Panc1 (cell line): ENCODE measurements at regions not wholly inside any gene's neighbourhood (a gene's known extent, or its start where the extent isn't known, plus 50 kb on each side); places are given as distances from the start of the nearest gene placed in this dataset.

Experiments used
- ATAC-seq: fragments of 200-7000 bp; cut with Tn5 transposase; 2 replicates; pipeline ENCODE4 v1.9.1; 2020; ENCODE audit warnings: mild to moderate bottlenecking, moderate library complexity
- BruUV-seq: library from RNA; stranded (reverse); fragments of 400-500 nt; replicated peaks from 2 replicates; lab custom pipeline; 2021; lab: Mats Ljungman, UMichigan
- CTCF ChIA-PET: fragments of 300-600 bp; sonication (Branson Sonifier 250); formaldehyde crosslinking; loops from one replicate; lab custom pipeline; 2022; ENCODE audit warnings: antibody characterized with exemption; lab: Charles Lee
- POLR2A ChIA-PET: fragments of 300-600 bp; sonication (Branson Sonifier 250); formaldehyde crosslinking; loops from one replicate; lab custom pipeline; 2022; ENCODE audit warnings: antibody characterized with exemption; lab: Charles Lee
- DNase-seq: peaks from one replicate; pipeline ENCODE4 v3.0.0-alpha.2; 2010; ENCODE audit warnings: low read depth, low spot score
- H3K27ac ChIP-seq: 2 replicates; pipeline ENCODE4 v1.5.1; 2011; ENCODE audit warnings: mild to moderate bottlenecking, low read length, inconsistent platforms
- H3K27me3 ChIP-seq: fragments of 200-500 bp; sonication (Bioruptor generic); 2 replicates; pipeline ENCODE4 v1.6.0; 2014; ENCODE audit warnings: low read length, inconsistent platforms; ENCODE audit not compliant: control insufficient read depth, insufficient read depth
- H3K36me3 ChIP-seq: fragments of 200-500 bp; sonication (Bioruptor generic); 2 replicates; pipeline ENCODE4 v1.5.1; 2014; ENCODE audit warnings: inconsistent platforms, mild to moderate bottlenecking, low read length, moderate library complexity; ENCODE audit not compliant: control insufficient read depth, insufficient read depth
- H3K4me1 ChIP-seq: 2 replicates; pipeline ENCODE4 v1.5.1; 2011; ENCODE audit warnings: inconsistent platforms, mild to moderate bottlenecking, low read length, moderate library complexity; ENCODE audit not compliant: control insufficient read depth, insufficient read depth
- H3K4me3 ChIP-seq, 2 experiments: 2 replicates each; pipeline ENCODE4 v1.5.1; 2011 to 2012; ENCODE audit warnings: low read depth in 2 of 2, low read length in 2 of 2, mild to moderate bottlenecking in 2 of 2, inconsistent platforms in 1 of 2, moderate library complexity in 1 of 2
- H3K9me3 ChIP-seq: fragments of 200-500 bp; sonication (Bioruptor generic); 2 replicates; pipeline ENCODE4 v1.5.1; 2014; ENCODE audit warnings: low read depth, mild to moderate bottlenecking, inconsistent platforms, low read length, moderate library complexity; ENCODE audit not compliant: control insufficient read depth, insufficient read depth
- POLR2AphosphoS5 ChIP-seq: IDR thresholded peaks from 2 replicates; pipeline ENCODE4 v1.6.1; 2012; ENCODE audit warnings: mild to moderate bottlenecking, low read depth, low read length, moderate library complexity
- SIN3A ChIP-seq: IDR thresholded peaks from 2 replicates; pipeline ENCODE4 v1.6.1; 2012; ENCODE audit warnings: low read depth, mild to moderate bottlenecking, low read length, moderate library complexity, borderline replicate concordance; ENCODE audit not compliant: insufficient read depth
- TCF7L2 ChIP-seq: IDR thresholded peaks from 2 replicates; pipeline ENCODE4 v1.6.1; 2011; ENCODE audit warnings: mild to moderate bottlenecking, low read depth, low read length, inconsistent platforms
- in situ Hi-C: cut with HindIII; loops from 2 replicates; pipeline ENCODE4 v1.10.0; 2016; ENCODE audit warnings: low sequenced_read_pairs, low pct_unique_long_range_greater_than_20kb
- intact Hi-C: fragments of 100-400 bp; cut with micrococcal nuclease; formaldehyde crosslinking; loops from one replicate; pipeline ENCODE4 v1.10.0; 2022; ENCODE audit not compliant: unreplicated experiment
- TF ChIP-seq, protein P1 (sequence below), 2 experiments: IDR thresholded peaks; 2 replicates each; pipeline ENCODE4 v1.6.1; 2011 to 2012; ENCODE audit warnings: low read depth in 2 of 2, control low read depth in 1 of 2, low read length in 1 of 2, mild to moderate bottlenecking in 1 of 2, moderate library complexity in 1 of 2; ENCODE audit not compliant: insufficient read depth in 1 of 2
- TF ChIP-seq, protein P2 (sequence below): fragments of 450-650 bp; IDR thresholded peaks from 2 replicates; pipeline ENCODE4 v1.5.1; 2017; ENCODE audit warnings: mild to moderate bottlenecking

DNA sequence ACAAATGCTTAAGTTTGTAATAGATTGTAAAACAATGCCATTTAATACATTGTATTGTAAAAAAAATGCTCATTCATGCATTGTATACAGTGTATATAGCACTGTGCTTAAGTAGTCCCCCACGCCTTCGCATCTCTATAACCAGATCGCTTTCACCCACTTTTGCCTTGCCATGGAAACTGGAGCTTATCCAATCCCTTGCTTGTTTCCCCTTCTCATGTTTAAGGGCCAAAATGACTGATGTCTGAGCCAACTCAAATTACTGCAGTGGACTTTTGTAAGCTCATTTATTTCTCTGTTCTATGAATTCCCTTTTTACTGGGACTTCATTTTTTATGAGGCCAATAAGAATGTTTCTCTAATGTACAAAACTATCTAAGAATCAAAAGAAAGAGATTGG, 730.9 kb upstream of the GJE1 start:
- H3K27me3 ChIP-seq: no peaks in the 10 kb centered on the region
- POLR2A ChIA-PET: no interaction called here
- ATAC-seq (no peak), DNase-seq (no peak)
- CTCF ChIA-PET: no interaction called here
- no peaks in the 10 kb centered on the region for H3K36me3 ChIP-seq
- in situ Hi-C loops: no loop called here
- no peak for TF ChIP-seq TCF7L2
- TF ChIP-seq, protein P1, sequence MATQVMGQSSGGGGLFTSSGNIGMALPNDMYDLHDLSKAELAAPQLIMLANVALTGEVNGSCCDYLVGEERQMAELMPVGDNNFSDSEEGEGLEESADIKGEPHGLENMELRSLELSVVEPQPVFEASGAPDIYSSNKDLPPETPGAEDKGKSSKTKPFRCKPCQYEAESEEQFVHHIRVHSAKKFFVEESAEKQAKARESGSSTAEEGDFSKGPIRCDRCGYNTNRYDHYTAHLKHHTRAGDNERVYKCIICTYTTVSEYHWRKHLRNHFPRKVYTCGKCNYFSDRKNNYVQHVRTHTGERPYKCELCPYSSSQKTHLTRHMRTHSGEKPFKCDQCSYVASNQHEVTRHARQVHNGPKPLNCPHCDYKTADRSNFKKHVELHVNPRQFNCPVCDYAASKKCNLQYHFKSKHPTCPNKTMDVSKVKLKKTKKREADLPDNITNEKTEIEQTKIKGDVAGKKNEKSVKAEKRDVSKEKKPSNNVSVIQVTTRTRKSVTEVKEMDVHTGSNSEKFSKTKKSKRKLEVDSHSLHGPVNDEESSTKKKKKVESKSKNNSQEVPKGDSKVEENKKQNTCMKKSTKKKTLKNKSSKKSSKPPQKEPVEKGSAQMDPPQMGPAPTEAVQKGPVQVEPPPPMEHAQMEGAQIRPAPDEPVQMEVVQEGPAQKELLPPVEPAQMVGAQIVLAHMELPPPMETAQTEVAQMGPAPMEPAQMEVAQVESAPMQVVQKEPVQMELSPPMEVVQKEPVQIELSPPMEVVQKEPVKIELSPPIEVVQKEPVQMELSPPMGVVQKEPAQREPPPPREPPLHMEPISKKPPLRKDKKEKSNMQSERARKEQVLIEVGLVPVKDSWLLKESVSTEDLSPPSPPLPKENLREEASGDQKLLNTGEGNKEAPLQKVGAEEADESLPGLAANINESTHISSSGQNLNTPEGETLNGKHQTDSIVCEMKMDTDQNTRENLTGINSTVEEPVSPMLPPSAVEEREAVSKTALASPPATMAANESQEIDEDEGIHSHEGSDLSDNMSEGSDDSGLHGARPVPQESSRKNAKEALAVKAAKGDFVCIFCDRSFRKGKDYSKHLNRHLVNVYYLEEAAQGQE (IDR thresholded peaks at IDR 0.05; ENCODE audit: insufficient read depth in 1 of 2, low read depth in 2 of 2, low read length in 1 of 2): no peak
- TF ChIP-seq, protein P2, sequence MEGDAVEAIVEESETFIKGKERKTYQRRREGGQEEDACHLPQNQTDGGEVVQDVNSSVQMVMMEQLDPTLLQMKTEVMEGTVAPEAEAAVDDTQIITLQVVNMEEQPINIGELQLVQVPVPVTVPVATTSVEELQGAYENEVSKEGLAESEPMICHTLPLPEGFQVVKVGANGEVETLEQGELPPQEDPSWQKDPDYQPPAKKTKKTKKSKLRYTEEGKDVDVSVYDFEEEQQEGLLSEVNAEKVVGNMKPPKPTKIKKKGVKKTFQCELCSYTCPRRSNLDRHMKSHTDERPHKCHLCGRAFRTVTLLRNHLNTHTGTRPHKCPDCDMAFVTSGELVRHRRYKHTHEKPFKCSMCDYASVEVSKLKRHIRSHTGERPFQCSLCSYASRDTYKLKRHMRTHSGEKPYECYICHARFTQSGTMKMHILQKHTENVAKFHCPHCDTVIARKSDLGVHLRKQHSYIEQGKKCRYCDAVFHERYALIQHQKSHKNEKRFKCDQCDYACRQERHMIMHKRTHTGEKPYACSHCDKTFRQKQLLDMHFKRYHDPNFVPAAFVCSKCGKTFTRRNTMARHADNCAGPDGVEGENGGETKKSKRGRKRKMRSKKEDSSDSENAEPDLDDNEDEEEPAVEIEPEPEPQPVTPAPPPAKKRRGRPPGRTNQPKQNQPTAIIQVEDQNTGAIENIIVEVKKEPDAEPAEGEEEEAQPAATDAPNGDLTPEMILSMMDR: no peak
- TF ChIP-seq POLR2AphosphoS5: no peak
- TF ChIP-seq SIN3A: no peak
- no peaks in the 10 kb centered on the region for H3K4me1 ChIP-seq
- peaks cover 4% of the 10 kb centered on the region; the same call in 1 of the 2 replicates for H3K9me3 ChIP-seq
- intact Hi-C loops: no loop called here
- no peak overlapping the region for H3K27ac ChIP-seq
- BruUV-seq: no TSS peak
- H3K4me3 ChIP-seq: no peak overlapping the region

DNA sequence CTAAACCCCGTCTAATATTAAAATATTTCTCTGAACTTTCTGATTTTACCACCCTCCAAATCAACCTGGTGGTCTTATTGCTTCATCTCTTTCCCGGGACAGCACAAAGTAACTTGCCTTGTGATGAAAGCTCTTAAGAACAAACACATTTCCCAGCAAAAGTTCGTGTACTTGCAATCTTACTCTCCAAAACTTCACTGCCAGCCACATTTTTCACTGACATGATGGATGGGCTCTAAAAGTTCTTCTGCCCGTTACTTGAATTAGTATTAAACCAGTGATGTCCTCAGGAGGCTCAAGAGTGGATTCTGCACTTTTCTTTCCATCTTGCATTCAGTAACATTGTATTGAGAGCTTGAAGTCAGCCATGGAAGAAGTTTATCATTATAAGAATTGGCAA, 731.6 kb upstream of the GJE1 start:
- TF ChIP-seq POLR2AphosphoS5 (no peak), SIN3A (no peak), TCF7L2 (no peak)
- TF ChIP-seq, protein P1 (IDR thresholded peaks at IDR 0.05; ENCODE audit: insufficient read depth in 1 of 2, low read depth in 2 of 2, low read length in 1 of 2): no peak
- TF ChIP-seq, protein P2: no peak
- H3K27me3 ChIP-seq: no peaks in the 10 kb centered on the region
- in situ Hi-C loops (no loop called here), intact Hi-C loops (no loop called here)
- no peaks in the 10 kb centered on the region for H3K9me3 ChIP-seq
- POLR2A ChIA-PET: no interaction called here
- no peak for DNase-seq
- ATAC-seq: no peak
- no peak overlapping the region for H3K4me3 ChIP-seq
- no peaks in the 10 kb centered on the region for H3K36me3 ChIP-seq
- no peak overlapping the region for H3K27ac ChIP-seq
- H3K4me1 ChIP-seq: no peaks in the 10 kb centered on the region
- CTCF ChIA-PET: no interaction called here
- BruUV-seq: no TSS peak
